SK-N-MC (cell line): ENCODE measurements at regions not wholly inside any gene's neighbourhood (a gene's known extent, or its start where the extent isn't known, plus 50 kb on each side); places are given as distances from the start of the nearest gene placed in this dataset.

Experiments
- DNase-seq: peaks from one replicate; pipeline ENCODE4 v3.0.0-alpha.2; 2011; ENCODE audit warnings: low read depth, low spot score
- H3K27ac ChIP-seq: fragments of 200-600 bp; sonication (generic); 2 replicates; pipeline ENCODE4 v1.5.1; 2016; ENCODE audit warnings: mixed run types
- H3K36me3 ChIP-seq: fragments of 200-600 bp; sonication (generic); 2 replicates; pipeline ENCODE4 v1.6.1; 2017; ENCODE audit warnings: antibody characterized with exemption, low read length, mixed read lengths; ENCODE audit not compliant: insufficient read depth
- H3K4me3 ChIP-seq: fragments of 200-600 bp; sonication (generic); 2 replicates; pipeline ENCODE4 v1.5.1; 2016
- H3K9ac ChIP-seq: fragments of 200-600 bp; sonication (generic); 2 replicates; pipeline ENCODE4 v1.8.0; 2017; ENCODE audit warnings: mixed run types, mixed read lengths; ENCODE audit not compliant: insufficient read length
- H3K9me3 ChIP-seq: fragments of 200-600 bp; sonication (generic); 2 replicates; pipeline ENCODE4 v1.6.1; 2017; ENCODE audit warnings: low read depth, mild to moderate bottlenecking, antibody characterized with exemption, low read length, moderate library complexity, mixed read lengths
- EZH2 ChIP-seq: fragments of 200-600 bp; sonication (generic); IDR thresholded peaks from one replicate; pipeline ENCODE4 v1.6.1; 2017; ENCODE audit warnings: antibody characterized with exemption
- FOXP2 ChIP-seq: optimal IDR thresholded peaks from 2 replicates; pipeline ENCODE3; 2011; ENCODE audit warnings: mild to moderate bottlenecking, moderate library complexity; ENCODE audit not compliant: insufficient read depth; ENCODE audit errors: extremely low read length, control extremely low read depth
- POLR2AphosphoS5 ChIP-seq: IDR thresholded peaks from 2 replicates; pipeline ENCODE4 v1.6.1; 2012; ENCODE audit warnings: mild to moderate bottlenecking, low read depth, low read length, borderline replicate concordance

DNA sequence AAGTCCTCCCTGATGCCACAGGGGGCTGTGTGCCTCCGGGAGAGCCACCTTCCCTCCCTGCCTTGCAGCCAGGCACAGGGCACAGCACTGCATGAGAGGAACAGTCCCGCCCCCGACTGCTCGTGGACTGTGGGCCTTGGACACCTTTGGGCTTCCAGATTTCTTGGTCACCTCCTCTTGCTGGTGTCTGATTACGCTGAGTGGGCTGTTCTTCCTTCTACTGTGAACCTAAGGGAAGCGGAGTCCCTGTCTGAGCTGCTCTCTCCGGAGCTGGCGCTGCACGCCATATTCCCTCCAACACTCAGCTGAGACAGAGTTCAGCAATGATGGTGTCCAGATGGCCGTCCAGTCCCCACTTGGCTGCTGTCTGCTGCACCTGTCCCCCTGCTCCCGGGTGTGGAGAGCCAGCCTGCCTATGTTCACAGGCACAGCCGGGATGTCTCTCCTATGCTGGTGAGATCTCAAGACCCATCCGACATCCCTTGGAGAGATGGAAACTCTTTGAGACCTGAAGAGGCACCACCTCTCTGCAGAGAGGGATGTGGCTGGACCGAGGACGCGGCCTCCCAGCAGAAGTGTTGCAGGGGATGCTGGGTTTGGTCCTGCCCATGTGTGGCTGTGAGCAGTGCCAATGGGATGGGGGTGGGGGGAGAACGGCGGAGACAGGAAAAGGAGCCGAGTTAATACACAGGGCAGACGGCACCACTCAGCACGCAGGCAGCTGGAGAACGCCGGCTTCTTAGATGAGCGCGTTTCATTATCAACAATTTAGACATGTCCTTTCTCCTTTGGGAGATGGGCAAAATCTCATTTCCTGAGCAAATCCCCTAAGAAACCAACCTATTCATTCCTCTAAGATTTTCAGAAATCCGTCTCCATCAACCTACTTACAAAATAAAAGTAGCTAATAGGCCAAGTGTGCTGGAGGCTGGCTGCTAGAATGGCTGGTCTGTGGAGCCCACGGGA is 171.9 kb downstream of the ENGASE start:
- Histone ChIP-seq H3K36me3 (no peaks in the 10 kb centered on the region), H3K27ac (no peak overlapping the region), H3K9ac (no peak overlapping the region), H3K9me3 (no peaks in the 10 kb centered on the region), H3K4me3 (no peak overlapping the region)
- no peak for TF ChIP-seq EZH2
- no peak for TF ChIP-seq FOXP2
- TF ChIP-seq POLR2AphosphoS5 = no peak
- DNase-seq = no peak

DNA sequence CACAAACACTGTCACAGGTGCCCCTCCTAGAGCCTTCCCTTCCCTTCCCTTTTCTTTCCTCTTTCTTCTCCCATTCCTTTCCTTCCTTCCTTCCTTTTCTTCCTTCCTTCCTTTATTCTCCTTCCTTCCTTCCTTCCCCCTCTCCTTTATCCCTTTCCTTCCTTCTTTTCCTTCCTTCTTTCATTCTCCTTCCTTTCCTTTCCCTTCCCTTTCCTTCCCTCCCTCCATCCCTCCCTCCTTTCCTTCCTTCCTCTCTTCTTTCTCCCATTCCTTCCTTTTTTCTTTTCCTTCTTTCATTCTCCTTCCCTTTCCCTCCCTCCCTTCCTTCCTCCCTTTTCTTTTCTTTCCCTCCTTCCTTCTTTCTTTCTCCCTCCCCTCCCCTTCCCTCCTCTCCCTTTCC is 170.0 kb downstream of the ENGASE start:
- no peaks in the 10 kb centered on the region for H3K36me3 ChIP-seq
- H3K4me3 ChIP-seq = no peak overlapping the region
- no peaks in the 10 kb centered on the region for H3K9me3 ChIP-seq
- H3K9ac ChIP-seq = no peak overlapping the region
- TF ChIP-seq POLR2AphosphoS5 (no peak), FOXP2 (no peak), EZH2 (no peak)
- DNase-seq = no peak
- no peak overlapping the region for H3K27ac ChIP-seq

DNA sequence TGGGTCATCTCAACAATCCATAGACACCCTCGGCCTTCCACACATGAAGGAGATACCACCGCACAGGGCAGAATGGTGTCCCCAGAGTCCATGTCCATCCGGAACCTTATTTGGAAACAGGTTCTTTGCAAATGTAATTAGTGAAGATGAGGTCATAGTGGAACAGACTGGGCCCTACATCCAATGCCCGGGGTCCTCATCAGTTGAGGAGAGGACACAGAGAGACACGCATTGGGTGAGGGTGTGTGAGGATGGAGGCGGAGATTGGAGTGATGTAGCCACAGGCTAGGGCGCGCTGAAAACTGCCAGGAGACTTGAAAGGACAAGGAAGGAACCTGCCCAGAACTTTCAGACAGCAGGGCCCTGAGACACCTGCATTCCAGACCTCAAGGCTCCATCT is 169.4 kb downstream of the ENGASE start:
- H3K9me3 ChIP-seq = no peaks in the 10 kb centered on the region
- TF ChIP-seq FOXP2 = no peak
- TF ChIP-seq EZH2 = no peak
- TF ChIP-seq POLR2AphosphoS5 = no peak
- no peaks in the 10 kb centered on the region for H3K36me3 ChIP-seq
- no peak overlapping the region for H3K27ac ChIP-seq
- H3K9ac ChIP-seq = no peak overlapping the region
- DNase-seq = no peak
- H3K4me3 ChIP-seq = no peak overlapping the region

- TF ChIP-seq POLR2AphosphoS5 (no peak), FOXP2 (no peak), EZH2 (no peak)
- no peak overlapping the region for H3K4me3 ChIP-seq
- H3K9me3 ChIP-seq = no peaks in the 10 kb centered on the region
- no peaks in the 10 kb centered on the region for H3K36me3 ChIP-seq
- no peak overlapping the region for H3K9ac ChIP-seq
- no peak overlapping the region for H3K27ac ChIP-seq
- DNase-seq = no peak
Measured at GRCh38 chr17:79243603-79243990, 169.0 kb downstream of the ENGASE start.

GRCh38 chr17:79242873-79243602 is 168.4 kb downstream of the ENGASE start:
- no peaks in the 10 kb centered on the region for H3K9me3 ChIP-seq
- TF ChIP-seq EZH2 (no peak), FOXP2 (no peak), POLR2AphosphoS5 (no peak)
- DNase-seq = no peak

DNA sequence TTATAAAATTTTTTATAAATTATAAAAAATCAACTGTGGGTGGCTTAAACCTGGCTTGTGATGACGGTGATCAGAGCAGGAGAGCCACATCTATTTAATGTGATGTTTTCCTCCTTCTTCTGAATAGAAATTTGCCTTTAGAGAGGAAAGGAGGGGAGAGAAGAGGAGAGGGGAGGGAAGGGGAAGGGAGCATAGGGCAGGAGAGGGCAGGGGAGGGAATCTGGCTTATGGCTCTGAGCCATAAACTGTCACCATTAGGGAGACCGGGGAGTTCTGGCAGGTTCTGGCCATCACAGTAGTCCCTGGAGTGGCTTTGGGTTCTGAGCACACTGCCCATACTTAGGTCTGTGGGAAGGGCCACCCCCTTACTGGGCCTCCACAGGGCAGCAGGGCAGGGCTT is 167.8 kb downstream of the ENGASE start:
- TF ChIP-seq EZH2 (no peak), FOXP2 (no peak), POLR2AphosphoS5 (no peak)
- H3K36me3 ChIP-seq = no peaks in the 10 kb centered on the region
- H3K9ac ChIP-seq = no peak overlapping the region
- DNase-seq = no peak
- H3K4me3 ChIP-seq = no peak overlapping the region
- no peak overlapping the region for H3K27ac ChIP-seq
- no peaks in the 10 kb centered on the region for H3K9me3 ChIP-seq

More at GRCh38 chr17:79242873-79243602, 168.4 kb downstream of the ENGASE start:
- no peak overlapping the region for H3K9ac ChIP-seq
- H3K4me3 ChIP-seq = no peak overlapping the region
- H3K27ac ChIP-seq = no peak overlapping the region
- no peaks in the 10 kb centered on the region for H3K36me3 ChIP-seq

DNA sequence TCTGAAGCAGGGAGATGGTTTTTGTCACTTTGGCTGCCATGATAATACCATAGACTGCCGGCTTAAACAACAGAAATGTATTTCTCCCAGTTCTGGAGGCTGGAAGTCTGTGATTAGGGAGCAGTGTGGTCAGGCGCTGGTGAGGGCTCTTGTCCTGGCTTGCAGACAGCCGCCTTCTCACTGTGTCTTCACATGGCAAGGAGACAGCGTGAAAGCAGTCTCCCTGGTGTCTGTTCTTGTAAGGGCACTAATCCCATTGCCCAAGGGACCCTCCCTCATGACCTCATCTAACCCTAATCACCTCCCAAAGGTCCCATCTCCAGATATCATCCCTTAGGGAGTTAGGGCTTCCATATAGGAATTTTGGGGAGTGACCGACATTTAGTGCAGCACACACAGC is 167.0 kb downstream of the ENGASE start:
- TF ChIP-seq FOXP2 (no peak), POLR2AphosphoS5 (no peak), EZH2 (no peak)
- Histone ChIP-seq H3K4me3 (no peak overlapping the region), H3K27ac (no peak overlapping the region), H3K9me3 (no peaks in the 10 kb centered on the region), H3K9ac (no peak overlapping the region), H3K36me3 (no peaks in the 10 kb centered on the region)
- DNase-seq = no peak

DNA sequence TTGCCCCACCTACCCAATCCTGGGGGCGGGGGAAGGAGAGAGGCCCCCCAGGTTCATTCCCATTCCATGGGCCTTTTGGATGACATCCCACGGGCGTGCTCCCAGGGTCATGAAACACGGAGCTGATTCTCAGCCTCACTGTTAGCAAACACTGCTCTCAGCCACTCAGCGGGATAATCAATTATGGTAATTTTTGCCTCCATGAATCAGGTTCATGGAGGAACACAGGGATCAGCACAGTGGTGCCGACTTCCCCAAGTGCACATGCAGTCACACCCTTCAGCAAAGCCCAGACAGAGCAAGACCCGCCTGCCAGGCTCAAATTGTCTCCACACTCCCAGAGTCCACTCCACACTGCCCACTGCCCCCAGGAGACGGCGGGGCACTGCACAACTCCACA is 164.6 kb downstream of the ENGASE start:
- Histone ChIP-seq H3K27ac (no peak overlapping the region), H3K9me3 (no peaks in the 10 kb centered on the region), H3K36me3 (no peaks in the 10 kb centered on the region), H3K9ac (no peak overlapping the region), H3K4me3 (no peak overlapping the region)
- no peak for DNase-seq
- TF ChIP-seq EZH2 (no peak), FOXP2 (no peak), POLR2AphosphoS5 (no peak)
